ENCODE measurements at regions not wholly inside any gene's neighbourhood (a gene's known extent, or its start where the extent isn't known, plus 50 kb on each side); places are given as distances from the start of the nearest gene placed in this dataset.

- Histone ChIP-seq H3K4me1 (ENCODE audit: control insufficient read depth in 1 of 2, insufficient read depth in 2 of 2, low read depth in 1 of 2, low read length in 1 of 2) (peaks cover 0 to 27% of the 10 kb centered on the region in 2 experiments; a peak in 2 of 4 replicates), H2AFZ (ENCODE audit: low read depth) (no peak overlapping the region), H3K27ac (ENCODE audit: low read depth in 2 of 2, low read length in 1 of 2) (no peak overlapping the region; a peak in 1 of 4 replicates), H3K27me3 (ENCODE audit: insufficient read depth) (no peaks in the 10 kb centered on the region), H3K36me3 (replicated peaks in 1 of 2; ENCODE audit: control insufficient read depth in 1 of 2, insufficient read depth in 2 of 2, low read length in 1 of 2) (no peaks in the 10 kb centered on the region), H3K4me2 (no peak overlapping the region), H3K9me2 (no peaks in the 10 kb centered on the region), H3K9ac (no peak overlapping the region), H3K79me2 (ENCODE audit: insufficient read depth) (no peaks in the 10 kb centered on the region), H3F3A (replicated peaks; ENCODE audit: insufficient read depth) (no peaks in the 10 kb centered on the region), H3K9me3 (no peaks in the 10 kb centered on the region), H3K4me3 (ENCODE audit: low read depth in 2 of 2, low read length in 1 of 2) (no peak overlapping the region), H4K20me1 (ENCODE audit: insufficient read depth) (no peaks in the 10 kb centered on the region)
- TF ChIP-seq ELF1 (IDR thresholded peaks at IDR 0.05) (no peak), RXRA (IDR thresholded peaks at IDR 0.05; ENCODE audit: borderline replicate concordance, low read depth) (no peak), ZBTB33 (IDR thresholded peaks at IDR 0.05; ENCODE audit: borderline replicate concordance, low read depth) (no peak), FOSL2 (IDR thresholded peaks at IDR 0.05; ENCODE audit: borderline replicate concordance, low read depth) (no peak), MXI1 (IDR thresholded peaks at IDR 0.05; ENCODE audit: low read depth, low read length) (no peak), RAD21 (IDR thresholded peaks at IDR 0.05; ENCODE audit: low read length) (no peak), MEF2A (IDR thresholded peaks at IDR 0.05; ENCODE audit: borderline replicate concordance, low read depth) (no peak), CTCF (IDR thresholded peaks at IDR 0.05) (no peak), YY1 (IDR thresholded peaks at IDR 0.05; ENCODE audit: low read depth) (no peak), FOXM1 (IDR thresholded peaks at IDR 0.05; ENCODE audit: low read depth) (no peak), GATA2 (CRISPR knock-in tag; IDR thresholded peaks at IDR 0.05) (no peak), FOXJ3 (CRISPR knock-in tag; IDR thresholded peaks at IDR 0.05) (no peak), TEAD4 (IDR thresholded peaks at IDR 0.05; ENCODE audit: borderline replicate concordance, insufficient read depth) (no peak), CHD2 (IDR thresholded peaks at IDR 0.05; ENCODE audit: low read length, partially characterized antibody) (no peak)
- ChIA-PET CTCF (interaction anchor here (0.9 to 1.6 kb wide), 3 partner anchors 8 to 15 kb away, joined by 3 to 6 read pairs (median 3); no protein-coding TSS in a partner anchor), POLR2A (no interaction called here)
- no peak for DNase-seq
- 67% methylated on average over 14 of the region's 14 CpGs for WGBS (ENCODE audit: low lambda C conversion rate)
Observed at GRCh38 chr2:3116371-3116770, 261.2 kb downstream of the EIPR1 start.
